ENCODE measurements at regions not wholly inside any gene's neighbourhood (a gene's known extent, or its start where the extent isn't known, plus 50 kb on each side); places are given as distances from the start of the nearest gene placed in this dataset.

- no peaks in the 10 kb centered on the region for H3K9me3 ChIP-seq (ENCODE audit: control insufficient read depth, insufficient read depth, low read length)
- H3K36me3 ChIP-seq (ENCODE audit: control insufficient read depth, low read length): no peaks in the 10 kb centered on the region
- no peaks in the 10 kb centered on the region for H4K20me1 ChIP-seq (ENCODE audit: control insufficient read depth, insufficient read depth, low read depth, low read length)
- no peak overlapping the region for H3K27ac ChIP-seq (ENCODE audit: low read depth, low read length)
- H3K27me3 ChIP-seq (ENCODE audit: control insufficient read depth, low read length): no peaks in the 10 kb centered on the region
- H3F3A ChIP-seq (ENCODE audit: control insufficient read depth, insufficient read depth): no peaks in the 10 kb centered on the region
- TF ChIP-seq EZH2phosphoT487 (IDR thresholded peaks at IDR 0.05; ENCODE audit: borderline replicate concordance, low read length): no peak
- peak; percentile 26 for TF ChIP-seq CTCF (IDR thresholded peaks at IDR 0.05; ENCODE audit: low read depth, low read length, poor library complexity, severe bottlenecking)
- no peak overlapping the region for H3K4me2 ChIP-seq (ENCODE audit: low read length)
- no peak overlapping the region for H3K4me3 ChIP-seq (ENCODE audit: low read length)
- 0 out of 2 replicates have a peak, but pooled peaks cover 3% of the 10 kb centered on the region for H3K4me1 ChIP-seq (ENCODE audit: control insufficient read depth, low read length)
- no peaks in the 10 kb centered on the region for H3K79me2 ChIP-seq (ENCODE audit: control insufficient read depth, low read length)
- H3K9me2 ChIP-seq (replicated peaks; ENCODE audit: control insufficient read depth, low read length): no peaks in the 10 kb centered on the region
These were observed 156.2 kb downstream of the COG6 start for GRCh38 chr13:39811696-39812095.

DNA sequence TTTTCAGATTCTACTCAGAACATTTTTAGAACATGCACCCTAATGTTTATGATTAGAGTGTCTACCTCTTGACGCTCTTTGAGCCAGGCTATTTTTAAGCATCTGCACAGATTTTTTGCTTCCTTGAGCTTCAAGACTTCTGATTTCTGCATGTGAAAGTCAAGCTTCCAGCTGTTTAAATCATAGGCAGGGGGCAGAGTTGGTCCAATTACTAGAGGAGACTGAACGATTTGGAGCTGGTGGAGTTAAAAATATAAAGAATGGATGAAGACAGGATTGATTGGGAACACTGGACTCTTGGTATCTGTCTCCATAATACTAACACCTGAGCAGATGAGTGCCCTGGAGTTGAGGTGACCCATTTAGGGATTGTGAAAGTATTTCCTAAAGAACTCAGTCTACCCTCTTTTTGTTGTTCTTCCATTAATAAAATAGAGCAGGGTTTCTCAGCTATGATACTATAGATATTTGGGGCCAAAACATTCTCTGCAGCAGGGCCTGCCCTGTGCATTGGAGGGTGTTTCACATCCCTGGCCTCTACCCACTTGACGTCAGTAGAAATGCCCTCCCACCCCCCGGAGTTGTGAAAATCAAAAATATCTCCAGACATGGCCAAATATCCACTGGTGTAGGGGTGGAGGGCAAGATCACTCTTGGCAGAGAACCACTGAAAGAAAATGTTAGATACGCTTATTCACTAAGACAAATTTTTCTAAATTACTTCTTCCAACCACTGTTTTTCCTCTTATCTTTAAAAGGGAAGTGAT, 160.1 kb downstream of the COG6 start:
- H3K4me3 ChIP-seq (ENCODE audit: low read length): no peak overlapping the region
- H3K4me1 ChIP-seq (ENCODE audit: control insufficient read depth, low read length): no peaks in the 10 kb centered on the region
- H3F3A ChIP-seq (ENCODE audit: control insufficient read depth, insufficient read depth): no peaks in the 10 kb centered on the region
- no peaks in the 10 kb centered on the region for H3K9me3 ChIP-seq (ENCODE audit: control insufficient read depth, insufficient read depth, low read length)
- H4K20me1 ChIP-seq (ENCODE audit: control insufficient read depth, insufficient read depth, low read depth, low read length): no peaks in the 10 kb centered on the region
- no peak overlapping the region for H3K4me2 ChIP-seq (ENCODE audit: low read length)
- H3K79me2 ChIP-seq (ENCODE audit: control insufficient read depth, low read length): no peaks in the 10 kb centered on the region
- no peaks in the 10 kb centered on the region for H3K27me3 ChIP-seq (ENCODE audit: control insufficient read depth, low read length)
- no peaks in the 10 kb centered on the region for H3K36me3 ChIP-seq (ENCODE audit: control insufficient read depth, low read length)
- no peak for TF ChIP-seq EZH2phosphoT487 (IDR thresholded peaks at IDR 0.05; ENCODE audit: borderline replicate concordance, low read length)
- TF ChIP-seq CTCF (IDR thresholded peaks at IDR 0.05; ENCODE audit: low read depth, low read length, poor library complexity, severe bottlenecking): no peak
- H3K9me2 ChIP-seq (replicated peaks; ENCODE audit: control insufficient read depth, low read length): no peaks in the 10 kb centered on the region
- no peak overlapping the region for H3K27ac ChIP-seq (ENCODE audit: low read depth, low read length)

GRCh38 chr13:39816936-39817335, 161.5 kb downstream of the COG6 start:
- H3K36me3 ChIP-seq (ENCODE audit: control insufficient read depth, low read length): no peaks in the 10 kb centered on the region
- H3K4me2 ChIP-seq (ENCODE audit: low read length): no peak overlapping the region
- H4K20me1 ChIP-seq (ENCODE audit: control insufficient read depth, insufficient read depth, low read depth, low read length): no peaks in the 10 kb centered on the region
- H3F3A ChIP-seq (ENCODE audit: control insufficient read depth, insufficient read depth): no peaks in the 10 kb centered on the region
- no peaks in the 10 kb centered on the region for H3K9me3 ChIP-seq (ENCODE audit: control insufficient read depth, insufficient read depth, low read length)
- no peak overlapping the region for H3K27ac ChIP-seq (ENCODE audit: low read depth, low read length)
- no peaks in the 10 kb centered on the region for H3K27me3 ChIP-seq (ENCODE audit: control insufficient read depth, low read length)
- no peaks in the 10 kb centered on the region for H3K4me1 ChIP-seq (ENCODE audit: control insufficient read depth, low read length)
- H3K79me2 ChIP-seq (ENCODE audit: control insufficient read depth, low read length): no peaks in the 10 kb centered on the region
- no peaks in the 10 kb centered on the region for H3K9me2 ChIP-seq (replicated peaks; ENCODE audit: control insufficient read depth, low read length)
- TF ChIP-seq CTCF (IDR thresholded peaks at IDR 0.05; ENCODE audit: low read depth, low read length, poor library complexity, severe bottlenecking) (no peak), EZH2phosphoT487 (IDR thresholded peaks at IDR 0.05; ENCODE audit: borderline replicate concordance, low read length) (no peak)
- H3K4me3 ChIP-seq (ENCODE audit: low read length): no peak overlapping the region
